ENCODE measurements at regions not wholly inside any gene's neighbourhood (a gene's known extent, or its start where the extent isn't known, plus 50 kb on each side); places are given as distances from the start of the nearest gene placed in this dataset.

DNA sequence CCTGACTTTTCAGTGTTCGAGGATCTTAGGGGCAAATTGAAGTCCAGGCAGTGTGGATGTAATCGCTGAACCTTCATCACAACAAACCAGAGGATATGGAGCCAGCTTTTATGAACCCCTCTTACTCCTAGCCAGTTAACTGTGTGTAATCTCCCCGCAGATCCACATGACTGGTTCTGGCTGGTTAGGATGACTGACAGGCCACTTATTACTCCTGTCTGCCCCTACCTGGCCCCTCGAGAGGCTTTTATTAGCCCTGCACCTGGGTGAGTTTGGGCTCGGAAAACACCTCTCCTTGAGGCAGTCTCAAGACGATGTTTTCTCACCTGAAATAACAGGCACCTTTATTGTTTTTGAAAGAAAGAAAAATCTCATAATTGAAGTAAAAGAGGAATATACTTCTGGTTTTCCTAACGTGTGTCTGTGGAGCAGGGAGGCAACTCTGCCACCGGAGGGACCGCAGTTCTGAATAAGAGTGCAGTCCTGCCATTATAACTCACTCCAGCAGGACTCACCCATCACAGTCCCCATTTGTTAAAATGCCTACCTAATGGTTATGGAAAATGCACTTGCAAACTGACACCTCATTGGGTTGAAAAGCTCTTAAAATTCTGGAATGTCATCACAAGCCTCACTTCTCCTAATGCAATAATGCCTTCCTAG is 291.9 kb upstream of the N4BP1 start:
- no peak for DNase-seq (ENCODE audit: low read depth, low spot score)

DNA sequence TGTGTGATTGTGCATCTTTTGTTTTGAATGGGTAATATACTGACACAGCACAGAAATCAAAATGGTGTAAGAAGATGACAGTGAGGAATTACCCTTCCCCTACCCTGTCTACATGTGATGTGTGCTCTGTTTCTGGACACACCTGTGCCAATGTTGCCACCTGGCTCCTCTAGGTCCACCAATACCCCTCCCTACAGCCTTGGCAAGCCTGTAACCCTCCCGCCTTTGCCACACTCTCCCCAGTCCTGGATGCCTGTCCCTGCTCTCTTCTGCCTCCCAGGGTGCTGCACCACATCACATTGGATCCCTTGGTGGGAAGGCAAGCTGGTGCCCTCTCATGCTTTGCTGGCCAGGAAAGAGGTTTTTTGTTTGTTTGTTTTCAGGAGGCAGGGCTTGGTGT is 289.5 kb upstream of the N4BP1 start:
- no peak for DNase-seq (ENCODE audit: low read depth, low spot score)

DNA sequence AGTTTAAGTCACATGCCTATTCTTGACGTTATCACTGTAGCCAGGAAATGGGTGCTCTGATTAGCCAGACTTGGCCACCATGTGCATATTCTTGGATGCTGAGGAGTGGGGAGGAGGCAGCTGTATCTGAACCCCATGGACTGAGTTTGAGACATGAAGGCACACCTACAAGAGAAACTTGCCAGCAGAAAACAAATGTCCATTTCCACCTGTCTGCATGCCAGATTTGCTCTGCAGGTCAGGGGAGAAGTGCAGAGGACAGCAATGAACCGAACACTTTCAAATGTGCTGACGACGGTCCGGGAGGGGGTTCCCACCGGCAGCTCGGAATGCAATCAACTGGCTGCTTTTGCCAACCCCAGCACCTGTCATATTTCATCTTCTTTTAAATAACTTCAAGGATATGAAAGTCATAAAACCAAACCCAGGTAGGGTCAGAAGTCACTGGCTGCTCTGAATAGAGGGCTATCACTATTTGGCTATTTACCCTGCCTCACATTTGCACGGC is 287.8 kb upstream of the N4BP1 start:
- no peak for DNase-seq (ENCODE audit: low read depth, low spot score)

DNA sequence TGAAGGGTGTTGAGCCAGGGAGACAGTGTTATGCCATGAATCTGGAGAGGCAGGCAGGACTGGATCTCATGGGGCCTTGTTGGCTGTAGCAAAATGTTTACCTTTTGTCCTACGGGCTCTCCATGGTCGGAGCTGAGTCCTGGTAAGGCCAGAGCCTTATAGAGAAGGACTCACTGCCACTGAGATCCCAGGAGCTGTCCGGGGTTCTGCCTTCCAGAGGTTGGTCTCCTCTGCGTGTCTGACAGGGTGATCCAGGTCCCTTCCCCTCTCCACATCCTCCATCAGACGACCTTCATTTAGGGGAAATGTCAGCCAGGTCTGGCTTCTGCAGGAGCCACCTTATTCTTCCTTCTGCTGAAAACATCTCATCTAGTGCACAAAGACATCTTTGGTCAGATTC is 285.2 kb upstream of the N4BP1 start:
- DNase-seq (ENCODE audit: low read depth, low spot score): peak; percentile 13

DNA sequence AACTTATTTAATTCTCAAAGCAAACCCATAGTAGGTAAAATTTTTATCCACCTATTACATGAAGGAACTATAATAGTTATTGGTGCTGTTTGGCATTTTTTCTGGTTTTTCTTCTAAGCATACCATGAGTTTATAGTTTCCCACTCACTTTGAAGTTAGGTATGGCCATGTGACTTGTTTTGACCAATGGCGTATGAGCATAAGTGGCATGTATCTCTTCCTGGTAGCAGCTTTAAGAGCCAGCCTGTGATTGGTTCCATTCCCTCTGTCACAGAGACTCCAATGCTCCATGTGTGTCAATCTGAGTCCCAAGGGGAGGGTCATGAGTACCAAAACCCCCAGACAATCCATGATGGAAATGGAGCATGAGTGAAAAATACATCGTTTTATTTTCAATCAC is 282.9 kb upstream of the N4BP1 start:
- no peak for DNase-seq (ENCODE audit: low read depth, low spot score)

DNA sequence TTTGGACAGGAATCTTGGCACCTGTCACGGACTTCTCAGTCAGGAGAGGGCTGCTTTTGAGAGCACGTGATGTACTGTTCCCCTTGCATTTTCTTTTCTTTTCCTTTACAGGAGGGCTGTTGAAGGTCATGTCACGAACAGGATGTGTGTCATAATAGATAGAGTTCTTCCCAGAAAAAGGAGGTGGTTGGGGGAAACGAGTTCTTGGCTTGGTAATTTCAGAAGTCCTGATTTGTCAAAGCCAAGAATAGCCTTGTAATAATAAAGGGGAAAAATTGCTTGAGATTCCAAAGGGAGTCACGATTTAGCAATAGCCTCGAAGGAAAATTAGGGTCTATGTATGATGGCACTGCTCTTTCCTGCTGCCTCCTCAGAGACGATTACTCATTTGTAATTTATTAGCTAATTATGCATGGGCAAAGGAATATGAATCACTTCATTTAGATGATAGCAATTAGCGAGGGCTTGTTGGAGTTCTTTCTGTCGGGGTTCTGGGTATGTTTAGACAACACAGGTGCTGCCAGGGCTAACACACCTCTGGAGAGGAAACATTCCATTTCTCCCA is 277.7 kb upstream of the N4BP1 start:
- DNase-seq (ENCODE audit: low read depth, low spot score): no peak

DNA sequence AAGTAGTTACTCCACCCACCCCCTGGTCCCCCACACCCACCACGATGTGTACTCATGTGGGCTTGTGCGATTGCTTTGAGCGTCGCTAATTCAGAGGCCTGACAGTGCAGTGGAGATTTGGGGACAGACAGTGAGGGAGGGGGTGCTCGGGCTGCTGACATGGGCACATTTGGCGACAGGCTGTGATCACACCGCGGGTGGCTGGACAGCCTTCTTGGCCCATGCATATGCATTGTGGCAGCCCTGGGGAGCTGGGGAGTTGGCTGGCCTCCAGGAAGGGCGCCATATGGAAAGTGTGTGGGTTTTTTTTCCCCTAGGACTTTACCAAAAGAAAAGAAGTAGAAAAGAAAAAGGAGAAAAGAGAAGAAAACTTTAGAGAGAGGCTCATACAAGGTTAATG is 275.5 kb upstream of the N4BP1 start:
- no peak for DNase-seq (ENCODE audit: low read depth, low spot score)

DNA sequence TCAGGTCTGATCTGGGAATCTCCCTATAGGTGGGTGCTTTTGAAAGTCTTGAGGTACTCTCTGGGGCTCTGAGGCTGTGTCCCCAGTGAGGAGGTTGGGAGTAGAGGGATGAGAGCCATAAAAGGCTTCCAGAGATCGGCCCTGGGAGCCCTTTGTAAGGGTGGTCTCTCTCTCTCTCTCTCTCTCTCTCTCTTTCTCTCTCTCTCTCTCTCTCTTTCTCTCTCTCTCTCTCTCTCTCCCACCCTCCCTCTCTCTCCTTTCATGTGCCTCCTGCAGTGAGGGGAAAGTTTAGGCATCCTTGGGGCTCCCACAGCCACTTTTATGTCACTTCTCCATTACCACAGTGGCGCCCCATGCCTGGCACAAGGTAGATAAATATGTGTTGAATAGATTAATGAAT is 271.3 kb upstream of the N4BP1 start:
- DNase-seq (ENCODE audit: low read depth, low spot score): no peak

DNA sequence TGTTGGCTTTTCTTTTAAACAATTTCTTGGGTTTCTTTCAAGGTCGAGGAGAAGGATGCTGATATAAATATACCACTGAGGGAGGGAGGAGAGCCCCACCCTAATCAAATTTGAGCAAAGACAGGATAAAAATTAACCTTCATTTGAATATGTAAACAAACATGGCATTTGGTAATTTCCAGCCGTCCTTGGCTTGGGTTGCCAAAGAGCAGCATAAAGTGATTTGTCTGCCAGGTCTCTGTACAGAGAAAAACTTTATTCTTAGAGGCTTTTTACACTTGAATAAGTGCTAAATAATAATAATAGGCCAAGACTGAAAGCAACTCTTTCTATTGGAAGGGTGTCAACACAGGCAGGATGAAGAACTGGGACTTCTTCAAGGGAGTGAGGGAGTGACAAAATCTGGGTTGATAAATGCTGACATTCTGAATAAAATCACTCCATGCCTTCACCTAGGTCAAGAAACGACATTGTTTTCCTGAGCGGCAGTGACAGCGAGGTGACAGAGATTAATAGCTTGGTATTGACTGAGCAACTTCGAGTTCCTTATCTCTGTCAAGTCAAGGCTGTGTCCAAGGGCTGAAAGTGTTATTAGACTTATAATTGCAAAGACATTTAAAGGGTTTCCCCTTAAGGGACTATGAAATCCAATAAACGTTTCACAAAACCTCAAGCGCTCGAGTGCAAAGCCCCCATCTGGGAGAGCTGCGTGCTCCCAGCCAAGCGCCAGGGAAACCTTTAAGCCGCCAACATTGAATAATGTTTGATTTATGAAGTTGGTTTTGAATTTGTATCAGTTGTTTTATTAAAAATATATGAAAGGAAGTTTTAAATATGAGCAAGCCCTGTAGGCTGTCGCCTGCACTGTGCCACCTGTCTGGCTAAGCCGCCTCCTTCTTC is 269.5 kb upstream of the N4BP1 start:
- DNase-seq (ENCODE audit: low read depth, low spot score): no peak

DNA sequence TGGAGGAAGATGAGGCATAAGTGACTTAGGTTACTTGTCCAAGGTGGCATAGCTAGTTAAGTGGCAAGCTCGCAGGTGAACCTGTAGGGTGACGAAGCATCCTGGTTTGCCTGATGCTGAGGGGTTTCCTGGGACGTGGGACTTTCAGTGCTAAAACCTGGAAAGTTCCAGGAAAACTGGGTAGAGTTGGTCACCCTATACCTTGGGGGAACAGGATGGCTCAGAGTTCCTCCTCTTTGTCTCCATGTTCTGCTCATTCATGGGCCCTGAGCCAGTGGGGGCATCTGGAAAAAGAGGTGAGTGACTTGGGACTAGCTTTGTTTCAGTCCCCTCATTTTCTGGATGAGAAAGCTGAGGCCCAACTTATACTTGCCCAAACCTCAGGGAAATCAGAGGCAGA is 268.0 kb upstream of the N4BP1 start:
- no peak for DNase-seq (ENCODE audit: low read depth, low spot score)

DNA sequence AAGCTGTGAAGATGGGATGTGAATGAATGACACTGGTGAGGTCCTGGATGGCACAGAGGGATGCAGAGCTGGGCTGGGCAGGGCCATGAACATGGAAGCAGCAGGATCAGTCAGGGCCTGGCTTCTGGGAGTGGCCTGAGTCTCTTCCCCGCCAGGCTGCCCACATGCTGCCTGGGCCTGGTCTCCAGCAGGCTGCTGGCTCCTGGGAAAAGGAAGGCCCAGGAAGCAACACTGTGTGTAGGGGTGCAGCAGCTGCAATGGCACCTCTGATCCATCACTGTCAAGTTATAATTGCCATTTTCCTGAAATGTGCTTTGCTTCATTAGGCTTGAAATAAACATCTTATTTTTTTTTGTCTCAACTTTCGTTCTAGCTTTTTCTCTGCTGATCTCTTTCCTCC is 260.2 kb upstream of the N4BP1 start:
- no peak for DNase-seq (ENCODE audit: low read depth, low spot score)

DNA sequence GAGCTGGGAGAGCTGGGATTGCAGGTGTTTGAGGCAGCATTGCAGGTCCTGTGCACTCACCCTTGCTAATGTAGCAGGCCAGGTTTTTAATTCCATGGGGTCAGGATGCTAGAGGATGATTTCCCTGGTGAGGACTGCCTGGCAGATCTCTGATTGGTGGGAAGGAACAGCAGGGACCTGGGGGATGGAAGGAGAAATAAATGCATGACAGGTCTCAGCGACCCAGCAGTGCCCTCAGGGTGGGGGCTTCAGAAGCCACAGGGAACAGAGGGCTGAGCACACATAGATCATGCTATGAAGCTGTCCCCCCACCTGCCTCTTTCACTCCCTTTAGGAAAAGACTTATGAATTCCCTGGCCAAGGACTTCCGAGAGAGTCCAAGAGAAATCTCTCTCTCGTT is 255.5 kb upstream of the N4BP1 start:
- DNase-seq (ENCODE audit: low read depth, low spot score): no peak

DNA sequence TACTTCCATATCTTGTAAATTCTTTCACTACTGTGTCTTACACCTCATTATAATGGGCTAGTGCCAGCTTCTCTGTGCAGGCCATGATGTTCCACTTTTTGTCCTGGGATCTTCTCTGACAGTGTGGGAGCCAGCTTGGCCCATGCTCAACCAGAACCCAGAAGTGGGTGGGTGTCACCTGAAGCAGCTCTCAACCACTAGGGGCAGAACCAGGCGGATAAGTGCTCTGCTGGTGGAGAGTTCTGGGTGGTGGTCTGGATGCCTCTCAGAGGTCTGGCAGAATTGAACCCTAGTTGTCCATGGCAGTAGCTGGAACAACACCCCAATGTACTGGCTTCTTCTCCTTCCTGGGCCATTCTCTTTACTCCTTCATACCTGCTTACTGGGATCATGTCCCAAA is 254.1 kb upstream of the N4BP1 start:
- no peak for DNase-seq (ENCODE audit: low read depth, low spot score)

DNA sequence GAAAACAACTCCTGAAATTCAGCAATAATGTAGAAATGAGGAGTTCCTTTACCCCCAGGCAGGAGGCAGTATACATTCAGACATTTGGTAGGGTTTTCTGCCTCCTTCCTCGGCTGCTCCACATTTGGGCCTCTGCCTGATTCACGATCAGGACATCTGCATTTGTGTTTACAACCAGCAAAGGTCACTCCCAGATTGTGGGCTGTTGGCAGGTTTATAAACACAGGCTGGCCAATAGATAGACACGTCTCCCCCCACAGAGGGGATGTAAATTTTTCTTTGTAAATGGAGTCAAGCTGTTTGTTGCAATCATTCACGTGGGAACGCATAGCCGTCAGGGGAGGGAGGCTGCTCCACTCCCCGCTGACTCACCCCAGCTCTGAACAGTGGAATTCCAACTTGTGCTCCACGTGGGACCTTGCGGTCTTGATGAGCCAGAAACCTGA is 252.1 kb upstream of the N4BP1 start:
- DNase-seq (ENCODE audit: low read depth, low spot score): peak; percentile 68

DNA sequence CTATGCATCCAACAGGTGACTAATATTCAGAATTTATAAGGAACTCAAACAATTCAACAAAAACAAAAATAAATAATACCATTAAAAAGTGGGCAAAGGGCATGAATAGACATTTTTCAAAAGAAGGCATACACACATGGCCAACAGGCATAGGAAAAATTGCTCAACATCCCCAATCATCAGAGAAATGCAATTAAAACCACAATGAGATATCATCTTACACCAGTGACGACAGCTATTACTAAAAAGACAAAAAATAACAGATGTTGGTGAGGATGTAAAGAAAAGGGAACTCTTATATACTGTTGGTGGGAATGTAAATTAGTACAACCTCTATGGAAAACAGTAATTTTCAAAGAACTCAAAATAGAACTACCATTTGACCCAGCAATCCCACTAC is 250.4 kb upstream of the N4BP1 start:
- no peak for DNase-seq (ENCODE audit: low read depth, low spot score)

DNA sequence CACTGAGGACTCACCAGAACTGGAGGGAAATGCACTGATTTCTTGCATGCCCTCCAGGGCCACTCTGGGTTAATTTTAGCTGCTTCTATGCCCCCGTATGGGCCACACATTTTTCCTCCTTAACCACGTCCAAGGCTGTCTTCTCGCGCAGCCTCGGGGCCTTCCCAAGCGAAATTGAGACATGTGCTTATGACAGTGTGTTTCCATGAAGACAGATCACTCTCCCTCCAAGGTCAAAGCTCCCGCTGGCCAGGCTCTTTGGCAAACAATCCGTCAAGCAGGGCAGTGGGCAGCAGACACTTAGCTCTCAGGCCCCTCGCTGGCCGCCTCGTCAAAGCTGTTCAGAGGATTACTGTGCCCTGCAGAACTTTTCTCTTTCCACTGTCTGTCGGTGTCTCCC is 243.0 kb upstream of the N4BP1 start:
- no peak for DNase-seq (ENCODE audit: low read depth, low spot score)

DNA sequence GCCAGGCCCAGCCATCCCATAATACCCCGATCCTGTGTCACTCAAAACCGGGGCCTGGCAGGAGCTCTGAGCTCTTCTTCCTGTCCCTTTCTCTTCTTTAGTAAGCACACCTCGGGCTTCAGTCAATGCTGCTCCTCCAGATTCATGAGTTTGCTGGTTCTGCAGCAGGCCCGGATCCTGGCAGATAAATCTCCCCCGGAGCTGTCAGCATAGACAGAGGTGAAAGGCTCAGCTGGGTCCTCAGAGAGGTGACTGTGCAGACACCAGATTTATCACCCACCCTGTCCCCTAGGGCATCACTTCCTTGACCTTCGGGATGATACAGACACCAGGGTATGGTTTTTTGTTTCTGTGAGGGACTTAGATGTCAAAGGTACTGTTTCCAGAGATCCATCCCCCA is 242.5 kb upstream of the N4BP1 start:
- DNase-seq (ENCODE audit: low read depth, low spot score): no peak

DNA sequence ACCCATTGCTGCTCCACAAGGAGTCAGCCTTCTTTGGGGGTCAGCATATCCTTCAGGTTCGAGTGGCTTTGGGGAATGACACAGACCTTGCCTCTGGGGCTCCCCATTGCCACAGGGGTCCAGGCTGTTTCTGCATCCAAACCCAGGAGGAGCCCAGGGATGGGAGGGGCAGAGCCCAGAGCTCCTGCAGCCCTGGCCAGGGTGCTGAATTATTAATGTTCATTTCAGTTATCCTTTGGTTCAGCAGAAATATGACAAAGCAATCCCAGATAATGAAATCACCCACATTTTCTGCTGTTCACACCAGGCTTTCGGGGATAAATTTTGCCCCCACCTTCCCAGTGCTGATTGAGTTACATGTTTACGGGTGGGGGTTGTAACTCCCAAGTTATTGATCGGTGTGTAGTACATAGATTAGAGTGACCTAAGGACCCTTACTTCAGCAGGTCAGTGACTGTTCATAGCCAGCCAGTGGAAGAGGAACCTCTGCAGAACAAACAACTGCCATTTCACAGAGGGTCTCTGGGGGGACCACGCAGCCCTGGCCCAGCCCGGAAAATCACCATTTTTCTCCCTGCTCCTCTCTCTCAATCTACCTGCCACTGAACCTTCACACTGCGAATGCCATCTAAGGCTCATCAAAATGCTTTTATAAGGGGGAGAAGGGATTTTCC is 240.3 kb upstream of the N4BP1 start:
- DNase-seq (ENCODE audit: low read depth, low spot score): no peak

DNA sequence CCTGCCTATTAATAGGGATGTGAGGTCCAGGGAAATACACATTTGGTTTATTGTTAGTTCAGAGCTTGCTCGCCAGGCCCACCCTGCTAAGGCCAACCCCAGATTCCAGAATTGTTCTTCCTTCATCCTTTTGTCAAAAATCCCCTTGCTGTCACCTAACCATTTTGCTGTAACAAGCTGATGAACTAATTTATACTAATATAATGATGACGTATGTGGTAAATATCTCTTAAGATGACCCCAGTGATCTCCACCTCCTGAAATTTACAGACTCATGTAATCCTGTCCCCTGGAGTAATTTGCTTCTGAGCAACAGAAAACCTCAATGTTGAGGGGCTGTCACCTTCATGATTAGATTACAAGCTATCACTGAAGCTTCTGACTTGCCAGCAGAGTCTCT is 236.3 kb upstream of the N4BP1 start:
- DNase-seq (ENCODE audit: low read depth, low spot score): no peak

DNA sequence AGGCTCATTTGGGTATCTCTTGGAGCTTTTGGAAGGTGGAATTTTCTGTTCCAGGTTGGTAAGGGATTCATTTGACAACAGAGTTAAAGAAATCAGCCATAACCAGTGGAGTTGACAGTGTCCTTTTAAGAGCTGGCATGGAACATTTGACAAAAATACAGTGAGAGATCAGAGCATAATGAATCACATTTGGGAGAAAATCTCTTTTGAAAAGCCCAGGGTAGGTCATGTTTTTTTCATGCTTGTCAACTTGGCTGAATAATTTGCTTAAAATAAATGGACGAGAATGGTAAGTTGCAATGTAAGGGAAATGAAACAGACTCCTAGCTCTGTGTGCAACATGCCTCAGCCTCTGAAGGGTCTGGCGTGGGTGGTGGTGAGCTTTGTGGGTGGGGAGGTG is 235.3 kb upstream of the N4BP1 start:
- no peak for DNase-seq (ENCODE audit: low read depth, low spot score)

DNA sequence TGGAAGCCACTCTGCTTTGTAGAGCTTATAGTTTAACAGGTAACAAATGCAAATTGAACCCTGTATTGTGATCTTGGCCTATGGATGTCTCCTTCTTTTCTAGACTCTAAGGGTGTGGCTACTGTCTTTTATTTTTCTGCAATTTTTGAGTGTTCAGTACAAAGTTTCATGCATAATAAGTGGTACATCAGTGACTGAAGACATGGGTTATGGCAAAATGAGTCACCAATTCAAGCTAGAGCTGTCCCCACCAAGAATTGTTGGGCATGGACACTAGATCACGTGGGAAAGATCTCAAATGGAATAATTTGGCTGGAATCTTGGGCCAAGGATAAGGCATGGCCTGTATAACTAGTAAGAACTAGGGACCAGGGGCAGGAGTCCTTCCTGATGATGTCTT is 228.4 kb upstream of the N4BP1 start:
- DNase-seq (ENCODE audit: low read depth, low spot score): no peak

DNA sequence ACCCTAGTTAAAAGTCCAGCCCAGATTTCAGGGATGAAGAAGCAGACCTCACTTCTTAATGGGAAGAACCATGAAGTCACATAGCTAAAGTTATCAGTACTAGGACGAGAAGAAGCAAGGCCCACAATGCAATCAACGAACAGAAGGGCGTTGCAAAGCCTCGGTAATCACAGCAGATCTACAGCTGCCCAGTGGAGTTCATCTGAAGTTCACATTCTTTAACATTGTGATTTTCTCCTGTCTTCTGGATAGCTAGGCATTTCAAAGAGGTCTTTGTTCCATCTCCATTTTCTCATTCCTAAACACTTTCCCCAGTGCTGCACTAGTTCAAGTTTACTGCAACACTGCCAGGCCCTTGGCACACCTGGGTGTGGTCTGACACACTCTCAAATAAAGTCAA is 226.7 kb upstream of the N4BP1 start:
- no peak for DNase-seq (ENCODE audit: low read depth, low spot score)

Data from ELF-1 (cell line).